ENCODE measurements at regions not wholly inside any gene's neighbourhood (a gene's known extent, or its start where the extent isn't known, plus 50 kb on each side); places are given as distances from the start of the nearest gene placed in this dataset.

DNA sequence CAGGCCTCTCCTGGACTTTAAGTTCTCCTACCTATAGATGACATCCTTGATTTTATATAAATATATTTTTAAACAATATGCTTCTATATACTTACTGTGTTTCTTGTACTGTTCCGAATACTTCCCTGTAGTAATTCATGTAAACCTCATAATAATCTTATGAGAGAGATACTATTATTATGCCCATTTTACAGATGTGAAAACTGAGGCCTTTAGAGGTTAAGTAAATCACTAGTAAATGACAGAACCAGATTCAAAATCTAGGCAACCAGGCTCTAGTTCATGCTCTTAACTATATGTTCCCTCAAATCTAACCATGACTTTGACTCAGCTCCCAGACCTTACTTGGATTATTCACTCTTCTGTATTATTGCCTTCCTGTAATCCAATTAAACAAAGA lies 243.0 kb upstream of the NR4A3 start:
- intact Hi-C loops (cut with DNase I): no loop called here

DNA sequence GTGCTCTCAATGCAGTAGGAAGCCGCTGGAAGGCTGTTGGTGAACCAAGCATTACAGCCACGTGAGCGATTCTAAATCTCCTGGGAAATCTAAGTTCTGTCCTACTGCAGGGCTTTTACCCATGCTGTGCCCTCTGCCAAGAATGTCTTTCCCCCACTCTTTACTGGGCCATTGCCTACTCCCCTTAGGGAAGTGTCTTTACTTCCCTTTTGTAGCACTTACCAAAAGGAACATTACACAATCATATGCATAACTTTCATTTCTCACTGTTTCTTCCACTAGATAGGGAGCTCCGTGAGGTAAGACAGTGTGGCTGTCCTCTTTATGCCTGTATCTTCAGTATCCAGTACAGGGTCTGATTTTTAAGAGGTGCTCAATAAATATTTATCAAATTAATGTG lies 241.7 kb upstream of the NR4A3 start:
- peaks cover 0 to 2% (median 0%) of the 10 kb centered on the region in 4 donors for H3K9me3 ChIP-seq
- H3K4me1 ChIP-seq: no peaks in the 10 kb centered on the region
- no peak for DNase-seq
- no peak overlapping the region for H3K27ac ChIP-seq
- H3K36me3 ChIP-seq: no peaks in the 10 kb centered on the region
- no peak overlapping the region for H3K4me3 ChIP-seq
- intact Hi-C loops (cut with DNase I): no loop called here
- 85 to 88% methylated on average over 4 of the region's 4 CpGs for WGBS, 2 donors
- H3K27me3 ChIP-seq: no peaks in the 10 kb centered on the region
- TF ChIP-seq EP300 (IDR thresholded peaks at IDR 0.05): no peak
- TF ChIP-seq, protein P1, sequence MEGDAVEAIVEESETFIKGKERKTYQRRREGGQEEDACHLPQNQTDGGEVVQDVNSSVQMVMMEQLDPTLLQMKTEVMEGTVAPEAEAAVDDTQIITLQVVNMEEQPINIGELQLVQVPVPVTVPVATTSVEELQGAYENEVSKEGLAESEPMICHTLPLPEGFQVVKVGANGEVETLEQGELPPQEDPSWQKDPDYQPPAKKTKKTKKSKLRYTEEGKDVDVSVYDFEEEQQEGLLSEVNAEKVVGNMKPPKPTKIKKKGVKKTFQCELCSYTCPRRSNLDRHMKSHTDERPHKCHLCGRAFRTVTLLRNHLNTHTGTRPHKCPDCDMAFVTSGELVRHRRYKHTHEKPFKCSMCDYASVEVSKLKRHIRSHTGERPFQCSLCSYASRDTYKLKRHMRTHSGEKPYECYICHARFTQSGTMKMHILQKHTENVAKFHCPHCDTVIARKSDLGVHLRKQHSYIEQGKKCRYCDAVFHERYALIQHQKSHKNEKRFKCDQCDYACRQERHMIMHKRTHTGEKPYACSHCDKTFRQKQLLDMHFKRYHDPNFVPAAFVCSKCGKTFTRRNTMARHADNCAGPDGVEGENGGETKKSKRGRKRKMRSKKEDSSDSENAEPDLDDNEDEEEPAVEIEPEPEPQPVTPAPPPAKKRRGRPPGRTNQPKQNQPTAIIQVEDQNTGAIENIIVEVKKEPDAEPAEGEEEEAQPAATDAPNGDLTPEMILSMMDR (IDR thresholded peaks at IDR 0.05): no peak
- no peak for TF ChIP-seq POLR2AphosphoS5 (IDR thresholded peaks at IDR 0.05)
- TF ChIP-seq POLR2A (IDR thresholded peaks at IDR 0.05): no peak

More for the DNA sequence above, 243.0 kb upstream of the NR4A3 start:
- Histone ChIP-seq H3K4me1 (peaks cover 0 to 2% (median under 1%) of the 10 kb centered on the region in 4 donors), H3K4me3 (no peak overlapping the region), H3K27me3 (no peaks in the 10 kb centered on the region), H3K27ac (no peak overlapping the region), H3K36me3 (no peaks in the 10 kb centered on the region), H3K9me3 (peaks cover 0 to 2% (median 0%) of the 10 kb centered on the region in 4 donors)
- TF ChIP-seq, protein P1 (IDR thresholded peaks at IDR 0.05): no peak
- no peak for TF ChIP-seq POLR2A (IDR thresholded peaks at IDR 0.05)
- TF ChIP-seq EP300 (IDR thresholded peaks at IDR 0.05): no peak
- no peak for TF ChIP-seq POLR2AphosphoS5 (IDR thresholded peaks at IDR 0.05)
- no peak for DNase-seq
- WGBS, 2 donors: 93 to 97% methylated on average over 1 of the region's 1 CpG

GRCh38 chr9:99582814-99583213 lies 238.9 kb upstream of the NR4A3 start:
- WGBS, 2 donors: 74 to 79% methylated on average over 6 of the region's 6 CpGs
- Histone ChIP-seq H3K27me3 (no peaks in the 10 kb centered on the region), H3K36me3 (no peaks in the 10 kb centered on the region), H3K9me3 (peaks cover 0 to 2% (median 0%) of the 10 kb centered on the region in 4 donors), H3K4me3 (no peak overlapping the region), H3K27ac (no peak overlapping the region), H3K4me1 (no peaks in the 10 kb centered on the region)
- TF ChIP-seq POLR2AphosphoS5 (IDR thresholded peaks at IDR 0.05) (no peak), EP300 (IDR thresholded peaks at IDR 0.05) (no peak), POLR2A (IDR thresholded peaks at IDR 0.05) (no peak)
- TF ChIP-seq, protein P1 (IDR thresholded peaks at IDR 0.05): no peak
- no peak for DNase-seq
- intact Hi-C loops (cut with DNase I): no loop called here

- no peaks in the 10 kb centered on the region for H3K36me3 ChIP-seq
- TF ChIP-seq, protein P1 (IDR thresholded peaks at IDR 0.05): no peak
- no peak for TF ChIP-seq POLR2A (IDR thresholded peaks at IDR 0.05)
- no peak for TF ChIP-seq POLR2AphosphoS5 (IDR thresholded peaks at IDR 0.05)
- TF ChIP-seq EP300 (IDR thresholded peaks at IDR 0.05): no peak
- intact Hi-C loops (cut with DNase I): no loop called here
- DNase-seq: no peak
- 69 to 87% methylated on average over 3 of the region's 3 CpGs for WGBS, 2 donors
- H3K27me3 ChIP-seq: no peaks in the 10 kb centered on the region
- no peak overlapping the region for H3K27ac ChIP-seq
- peaks cover 0 to 2% (median 0%) of the 10 kb centered on the region in 4 donors for H3K9me3 ChIP-seq
- no peaks in the 10 kb centered on the region for H3K4me1 ChIP-seq
- no peak overlapping the region for H3K4me3 ChIP-seq
These were observed 233.4 kb upstream of the NR4A3 start for GRCh38 chr9:99588299-99588698.

DNA sequence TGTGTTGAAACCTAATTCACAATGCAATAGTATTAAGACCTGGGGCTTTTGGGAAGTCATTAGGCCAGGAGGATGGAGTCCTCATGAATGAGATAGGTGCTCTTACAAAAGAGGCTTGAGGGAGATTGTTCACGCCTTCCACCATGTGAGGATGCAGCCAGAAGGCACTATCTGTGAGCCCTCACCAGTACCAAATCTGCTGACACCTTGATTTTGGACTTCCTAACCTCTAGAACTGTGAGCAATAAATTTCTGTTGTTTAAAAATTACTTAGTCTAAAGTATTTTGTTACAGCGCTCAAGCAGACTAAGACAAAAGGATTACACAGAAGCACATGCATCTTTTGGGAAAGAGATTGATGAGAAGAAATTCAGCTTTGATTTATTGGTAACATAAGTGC lies 232.9 kb upstream of the NR4A3 start:
- intact Hi-C loops (cut with DNase I): no loop called here
- no peak overlapping the region for H3K27ac ChIP-seq
- H3K4me3 ChIP-seq: no peak overlapping the region
- H3K27me3 ChIP-seq: no peaks in the 10 kb centered on the region
- H3K36me3 ChIP-seq: no peaks in the 10 kb centered on the region
- H3K4me1 ChIP-seq: no peaks in the 10 kb centered on the region
- WGBS, 2 donors: 92 to 99% methylated on average over 2 of the region's 2 CpGs
- no peak for TF ChIP-seq POLR2AphosphoS5 (IDR thresholded peaks at IDR 0.05)
- TF ChIP-seq, protein P1 (IDR thresholded peaks at IDR 0.05): no peak
- TF ChIP-seq POLR2A (IDR thresholded peaks at IDR 0.05): no peak
- no peak for TF ChIP-seq EP300 (IDR thresholded peaks at IDR 0.05)
- H3K9me3 ChIP-seq: no peaks in the 10 kb centered on the region
- no peak for DNase-seq
